ENCODE measurements at regions not wholly inside any gene's neighbourhood (a gene's known extent, or its start where the extent isn't known, plus 50 kb on each side); places are given as distances from the start of the nearest gene placed in this dataset.

DNA sequence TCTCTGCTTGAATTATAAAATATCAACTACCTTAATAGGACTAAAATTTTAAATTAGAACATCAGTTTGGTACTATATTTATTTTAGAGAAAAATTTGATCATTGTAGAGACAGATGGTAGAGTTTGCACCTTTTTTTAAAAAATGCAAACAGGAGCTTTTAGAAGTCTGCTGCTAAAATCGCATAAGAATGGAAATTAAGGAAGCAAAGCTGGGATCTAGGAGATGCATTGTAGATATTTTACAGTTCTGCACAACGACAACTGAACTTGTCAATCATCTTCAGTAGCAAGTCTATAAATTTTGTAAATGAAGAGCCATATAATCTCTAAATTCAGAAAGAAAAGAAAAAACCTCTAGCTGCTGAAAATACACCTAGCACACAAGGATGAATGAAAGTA, 185.6 kb upstream of the KCNK2 start:
- intact Hi-C loops (cut with DNase I; ENCODE audit: low total_unique reads): no loop called here
- DNase-seq: no peak
- H3K27ac ChIP-seq: no peak overlapping the region
- H3K4me1 ChIP-seq: no peaks in the 10 kb centered on the region
- no peaks in the 10 kb centered on the region for H3K36me3 ChIP-seq
- H3K27me3 ChIP-seq: no peaks in the 10 kb centered on the region
- no peaks in the 10 kb centered on the region for H3K9me3 ChIP-seq
- TF ChIP-seq, protein P1, sequence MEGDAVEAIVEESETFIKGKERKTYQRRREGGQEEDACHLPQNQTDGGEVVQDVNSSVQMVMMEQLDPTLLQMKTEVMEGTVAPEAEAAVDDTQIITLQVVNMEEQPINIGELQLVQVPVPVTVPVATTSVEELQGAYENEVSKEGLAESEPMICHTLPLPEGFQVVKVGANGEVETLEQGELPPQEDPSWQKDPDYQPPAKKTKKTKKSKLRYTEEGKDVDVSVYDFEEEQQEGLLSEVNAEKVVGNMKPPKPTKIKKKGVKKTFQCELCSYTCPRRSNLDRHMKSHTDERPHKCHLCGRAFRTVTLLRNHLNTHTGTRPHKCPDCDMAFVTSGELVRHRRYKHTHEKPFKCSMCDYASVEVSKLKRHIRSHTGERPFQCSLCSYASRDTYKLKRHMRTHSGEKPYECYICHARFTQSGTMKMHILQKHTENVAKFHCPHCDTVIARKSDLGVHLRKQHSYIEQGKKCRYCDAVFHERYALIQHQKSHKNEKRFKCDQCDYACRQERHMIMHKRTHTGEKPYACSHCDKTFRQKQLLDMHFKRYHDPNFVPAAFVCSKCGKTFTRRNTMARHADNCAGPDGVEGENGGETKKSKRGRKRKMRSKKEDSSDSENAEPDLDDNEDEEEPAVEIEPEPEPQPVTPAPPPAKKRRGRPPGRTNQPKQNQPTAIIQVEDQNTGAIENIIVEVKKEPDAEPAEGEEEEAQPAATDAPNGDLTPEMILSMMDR (IDR thresholded peaks at IDR 0.05): no peak
- TF ChIP-seq POLR2A (IDR thresholded peaks at IDR 0.05): no peak
- H3K4me3 ChIP-seq: no peak overlapping the region

DNA sequence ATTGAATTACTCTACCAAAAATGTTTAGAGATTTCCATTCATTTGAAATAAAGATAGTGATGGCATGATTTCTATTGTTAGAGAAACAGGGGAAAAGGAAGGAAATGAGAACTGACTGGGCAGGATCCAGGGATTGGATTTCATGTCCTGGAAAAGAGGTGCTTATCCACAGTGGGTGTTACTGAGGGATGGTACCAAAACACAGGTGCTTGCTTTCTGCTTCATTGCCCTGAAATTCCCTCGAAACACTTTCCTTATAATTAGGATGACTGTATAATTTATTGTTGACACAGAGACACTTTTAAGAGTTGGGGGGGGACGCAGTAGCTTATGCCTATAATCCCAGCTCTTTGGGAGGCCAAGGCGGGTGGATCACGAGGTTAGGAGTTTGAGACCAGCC, 185.0 kb upstream of the KCNK2 start:
- TF ChIP-seq POLR2A (IDR thresholded peaks at IDR 0.05): no peak
- TF ChIP-seq, protein P1 (IDR thresholded peaks at IDR 0.05): no peak
- DNase-seq: no peak
- intact Hi-C loops (cut with DNase I; ENCODE audit: low total_unique reads): no loop called here
- Histone ChIP-seq H3K27me3 (no peaks in the 10 kb centered on the region), H3K27ac (no peak overlapping the region), H3K4me3 (no peak overlapping the region), H3K4me1 (no peaks in the 10 kb centered on the region), H3K9me3 (no peaks in the 10 kb centered on the region), H3K36me3 (no peaks in the 10 kb centered on the region)

DNA sequence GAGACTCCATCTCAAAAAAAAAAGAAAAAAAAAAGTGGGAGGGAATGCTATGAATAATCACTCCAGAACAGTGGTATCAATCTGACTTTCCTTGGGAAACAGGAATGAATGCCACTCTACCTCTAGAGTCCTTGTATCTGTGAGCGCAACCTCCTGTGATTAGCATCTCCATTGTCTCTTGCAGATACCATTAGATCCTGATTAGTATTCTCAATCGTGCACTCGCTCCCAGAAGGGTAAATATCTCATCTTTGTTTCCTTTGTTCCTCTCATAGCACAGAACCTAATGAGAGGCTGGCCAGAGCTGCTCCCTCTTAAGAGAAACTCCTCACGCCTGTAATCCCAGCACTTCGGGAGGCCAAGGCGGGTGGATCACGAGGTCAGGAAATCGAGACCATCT, 184.4 kb upstream of the KCNK2 start:
- no peak for TF ChIP-seq POLR2A (IDR thresholded peaks at IDR 0.05)
- TF ChIP-seq, protein P1 (IDR thresholded peaks at IDR 0.05): no peak
- Histone ChIP-seq H3K27me3 (no peaks in the 10 kb centered on the region), H3K9me3 (no peaks in the 10 kb centered on the region), H3K36me3 (no peaks in the 10 kb centered on the region), H3K27ac (no peak overlapping the region), H3K4me3 (no peak overlapping the region), H3K4me1 (no peaks in the 10 kb centered on the region)
- intact Hi-C loops (cut with DNase I; ENCODE audit: low total_unique reads): no loop called here
- no peak for DNase-seq

DNA sequence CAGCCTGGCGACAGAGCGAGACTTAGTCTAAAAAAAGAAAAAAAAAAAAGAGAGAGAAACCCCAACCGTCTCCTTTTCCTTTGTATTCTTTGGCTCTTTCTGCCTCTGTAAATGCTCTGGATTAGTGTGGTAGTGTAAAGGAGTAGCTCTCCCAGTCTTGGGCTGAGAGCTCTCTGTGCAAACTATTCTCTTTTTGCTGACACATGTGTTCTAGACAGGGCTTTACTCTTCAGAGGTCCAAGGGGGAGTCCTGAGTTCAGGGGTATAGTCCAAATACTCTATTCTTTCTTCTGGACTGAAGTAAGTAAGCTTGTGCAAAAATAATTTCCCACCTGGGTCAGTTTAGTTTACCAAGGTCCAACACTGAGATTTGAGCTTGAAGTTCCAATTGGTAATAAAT, 183.8 kb upstream of the KCNK2 start:
- Histone ChIP-seq H3K4me1 (no peaks in the 10 kb centered on the region), H3K27ac (no peak overlapping the region), H3K9me3 (no peaks in the 10 kb centered on the region), H3K27me3 (no peaks in the 10 kb centered on the region), H3K36me3 (no peaks in the 10 kb centered on the region), H3K4me3 (no peak overlapping the region)
- DNase-seq: no peak
- intact Hi-C loops (cut with DNase I; ENCODE audit: low total_unique reads): no loop called here
- TF ChIP-seq POLR2A (IDR thresholded peaks at IDR 0.05): no peak
- TF ChIP-seq, protein P1 (IDR thresholded peaks at IDR 0.05): no peak

DNA sequence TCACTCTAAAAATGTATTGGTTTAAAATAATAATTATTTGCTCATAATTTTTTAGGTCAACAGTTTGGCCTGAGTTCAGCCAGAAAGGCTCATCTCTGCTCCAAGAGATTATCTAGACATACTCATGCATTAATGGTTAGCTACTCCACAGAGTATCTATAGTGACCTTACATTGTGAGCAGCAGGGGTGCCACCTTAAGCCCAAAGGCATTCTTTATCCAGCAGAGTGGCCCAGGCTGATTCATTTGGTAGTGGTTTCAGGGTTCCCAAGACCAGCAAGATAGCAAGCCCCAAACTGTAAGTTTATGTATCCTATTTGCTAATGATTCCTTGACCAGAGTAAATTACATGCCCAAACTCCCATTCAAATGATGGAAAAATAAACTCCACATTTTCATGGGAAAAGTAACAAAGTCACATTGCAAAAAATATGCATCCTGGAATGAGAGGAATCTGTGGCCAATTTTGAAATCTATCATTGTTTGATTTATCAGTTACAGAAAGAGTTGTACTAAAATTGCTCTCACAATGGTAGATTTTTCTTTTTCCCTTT, 182.6 kb upstream of the KCNK2 start:
- no peaks in the 10 kb centered on the region for H3K27me3 ChIP-seq
- no peaks in the 10 kb centered on the region for H3K4me1 ChIP-seq
- H3K4me3 ChIP-seq: no peak overlapping the region
- H3K9me3 ChIP-seq: no peaks in the 10 kb centered on the region
- no peak overlapping the region for H3K27ac ChIP-seq
- TF ChIP-seq, protein P1 (IDR thresholded peaks at IDR 0.05): no peak
- TF ChIP-seq POLR2A (IDR thresholded peaks at IDR 0.05): no peak
- H3K36me3 ChIP-seq: no peaks in the 10 kb centered on the region
- intact Hi-C loops (cut with DNase I; ENCODE audit: low total_unique reads): no loop called here
- DNase-seq: no peak
